H1 (cell line): ENCODE measurements at regions not wholly inside any gene's neighbourhood (a gene's known extent, or its start where the extent isn't known, plus 50 kb on each side); places are given as distances from the start of the nearest gene placed in this dataset.

ENCODE experiments used
- CTCF ChIA-PET: fragments of 300-600 bp; sonication (Branson Sonifier 250); formaldehyde crosslinking; loops from one replicate; lab custom pipeline; 2021; ENCODE audit not compliant: partially characterized antibody; lab: Charles Lee
- POLR2A ChIA-PET: fragments of 300-600 bp; sonication (Branson Sonifier 250); formaldehyde crosslinking; loops from one replicate; lab custom pipeline; 2021; ENCODE audit warnings: inconsistent platforms; ENCODE audit not compliant: partially characterized antibody; lab: Charles Lee
- DNase-seq, 2 experiments: peaks; one replicate each; pipeline versions ENCODE4 v3.0.0 to v3.0.0-alpha.2; 2010 to 2022; ENCODE audit warnings: low spot score in 2 of 2, low read depth in 1 of 2, mixed read lengths in 1 of 2
- FAIRE-seq: peaks from 2 replicates; lab custom pipeline; 2011; peaks lifted over from hg19 to GRCh38; lab: Jason Lieb, UNC
- H2AFZ ChIP-seq: 2 replicates; pipeline ENCODE4 v1.8.1; 2012; ENCODE audit warnings: low read length, inconsistent platforms
- H2AK5ac ChIP-seq: 2 replicates; pipeline ENCODE4 v1.6.1; 2013; ENCODE audit warnings: low read depth, low read length
- H2BK120ac ChIP-seq: replicated peaks from 2 replicates; pipeline ENCODE3; 2013; ENCODE audit warnings: low read depth, low read length, inconsistent platforms
- H2BK12ac ChIP-seq: 2 replicates; pipeline ENCODE4 v1.6.1; 2013; ENCODE audit warnings: low read depth, low read length
- H2BK15ac ChIP-seq: 2 replicates; pipeline ENCODE4 v1.6.1; 2013; ENCODE audit warnings: low read length
- H2BK20ac ChIP-seq: 2 replicates; pipeline ENCODE4 v1.6.1; 2013; ENCODE audit warnings: low read length
- H2BK5ac ChIP-seq: 2 replicates; pipeline ENCODE4 v1.6.1; 2013; ENCODE audit warnings: low read depth, low read length
- H3K14ac ChIP-seq: 2 replicates; pipeline ENCODE4 v1.6.1; 2013; ENCODE audit warnings: inconsistent platforms; ENCODE audit not compliant: insufficient read length
- H3K18ac ChIP-seq: 2 replicates; pipeline ENCODE4 v1.6.1; 2013; ENCODE audit warnings: low read length; ENCODE audit errors: extremely low read depth
- H3K23ac ChIP-seq: 2 replicates; pipeline ENCODE4 v1.6.1; 2013; ENCODE audit warnings: inconsistent platforms; ENCODE audit not compliant: insufficient read length
- H3K23me2 ChIP-seq: 2 replicates; pipeline ENCODE4 v1.6.1; 2013; ENCODE audit warnings: low read depth, low read length
- H3K27ac ChIP-seq: 2 replicates; pipeline ENCODE4 v1.6.1; 2011; ENCODE audit warnings: low read depth, low read length, inconsistent platforms
- H3K27me3 ChIP-seq, 4 experiments: replicated peaks in 1 of 4; 1 replicate in 1 of 4; 2 replicates in 3 of 4; pipeline versions ENCODE4 v1.6.1 to v1.8.1; 2011 to 2013; ENCODE audit warnings: low read length in 3 of 4, mild to moderate bottlenecking in 3 of 4, inconsistent platforms in 2 of 4, mixed read lengths in 2 of 4, moderate library complexity in 1 of 4; ENCODE audit not compliant: control insufficient read depth in 3 of 4, insufficient read depth in 3 of 4; ENCODE audit errors: extremely low read depth in 1 of 4
- H3K36me3 ChIP-seq, 4 experiments: 2 replicates each; pipeline versions ENCODE4 v1.6.1 to v1.8.1; 2011 to 2013; ENCODE audit warnings: mild to moderate bottlenecking in 4 of 4, low read length in 3 of 4, moderate library complexity in 2 of 4, control low read depth in 1 of 4, inconsistent platforms in 1 of 4; ENCODE audit not compliant: insufficient read depth in 4 of 4, control insufficient read depth in 2 of 4
- H3K4ac ChIP-seq: replicated peaks from 2 replicates; pipeline ENCODE3; 2013; ENCODE audit warnings: low read length, low read depth, mixed read lengths, inconsistent platforms; ENCODE audit not compliant: insufficient read length
- H3K4me1 ChIP-seq, 4 experiments: replicated peaks in 1 of 4; 1 replicate in 1 of 4; 2 replicates in 3 of 4; pipeline versions ENCODE4 v1.6.1 to v1.8.1; 2011 to 2013; ENCODE audit warnings: low read length in 3 of 4, inconsistent platforms in 2 of 4, mixed read lengths in 1 of 4; ENCODE audit not compliant: insufficient read depth in 4 of 4, control insufficient read depth in 3 of 4
- H3K4me2 ChIP-seq, 2 experiments: 2 replicates each; pipeline versions ENCODE4 v1.6.1 to v1.8.1; 2011 to 2013; ENCODE audit warnings: low read depth in 2 of 2, low read length in 2 of 2, control low read depth in 1 of 2, inconsistent platforms in 1 of 2, mild to moderate bottlenecking in 1 of 2; ENCODE audit not compliant: insufficient read depth in 1 of 2
- H3K4me3 ChIP-seq, 4 experiments: fragments of 200-600, 300-600 bp in 1 of 4; sonication (generic), shearing (Covaris generic), sonication (Bioruptor Twin) in 1 of 4; 2 replicates each; pipeline versions ENCODE4 v1.5.1 to v1.8.1; 2011 to 2016; ENCODE audit warnings: low read length in 4 of 4, low read depth in 3 of 4, control low read depth in 2 of 4, inconsistent platforms in 2 of 4, mild to moderate bottlenecking in 2 of 4, mixed read lengths in 1 of 4, moderate library complexity in 1 of 4; ENCODE audit not compliant: insufficient read depth in 2 of 4; ENCODE audit errors: extremely low read depth in 1 of 4
- H3K56ac ChIP-seq: replicated peaks from 2 replicates; pipeline ENCODE3; 2013; ENCODE audit warnings: low read depth, mild to moderate bottlenecking, mixed read lengths, low read length, inconsistent platforms; ENCODE audit not compliant: insufficient read length
- H3K79me1 ChIP-seq: 2 replicates; pipeline ENCODE4 v1.6.1; 2013; ENCODE audit warnings: low read depth, low read length, control low read depth
- H3K79me2 ChIP-seq, 2 experiments: 2 replicates each; pipeline versions ENCODE4 v1.6.1 to v1.8.1; 2012 to 2013; ENCODE audit warnings: low read length in 2 of 2, mild to moderate bottlenecking in 2 of 2, inconsistent platforms in 1 of 2; ENCODE audit not compliant: insufficient read depth in 2 of 2, control insufficient read depth in 1 of 2
- H3K9ac ChIP-seq, 4 experiments: replicated peaks in 1 of 4; 1 replicate in 1 of 4; 2 replicates in 3 of 4; pipeline versions ENCODE4 v1.6.1 to v1.8.1; 2011 to 2013; ENCODE audit warnings: low read depth in 3 of 4, low read length in 3 of 4, control low read depth in 2 of 4, mild to moderate bottlenecking in 2 of 4, moderate library complexity in 2 of 4, inconsistent platforms in 1 of 4; ENCODE audit errors: extremely low read depth in 1 of 4
- H3K9me3 ChIP-seq, 2 experiments: 2 replicates each; pipeline versions ENCODE4 v1.6.1 to v1.8.1; 2012 to 2013; ENCODE audit warnings: mild to moderate bottlenecking in 2 of 2, moderate library complexity in 2 of 2, control low read depth in 1 of 2, inconsistent platforms in 1 of 2, low read depth in 1 of 2, low read length in 1 of 2, mixed read lengths in 1 of 2; ENCODE audit not compliant: insufficient read depth in 2 of 2
- H4K20me1 ChIP-seq, 2 experiments: replicated peaks in 1 of 2; 2 replicates each; pipeline versions ENCODE3 to v1.8.1; 2011 to 2013; ENCODE audit warnings: inconsistent platforms in 2 of 2, low read length in 2 of 2, mild to moderate bottlenecking in 1 of 2; ENCODE audit not compliant: insufficient read depth in 2 of 2, control insufficient read depth in 1 of 2
- H4K5ac ChIP-seq: 2 replicates; pipeline ENCODE4 v1.6.1; 2013; ENCODE audit warnings: low read length, low read depth, mixed read lengths, inconsistent platforms; ENCODE audit not compliant: insufficient read length
- H4K8ac ChIP-seq: 2 replicates; pipeline ENCODE4 v1.8.0; 2013; ENCODE audit warnings: mild to moderate bottlenecking, moderate library complexity, low read length, inconsistent platforms; ENCODE audit not compliant: insufficient read depth; ENCODE audit errors: extremely low read depth
- H4K91ac ChIP-seq: replicated peaks from 2 replicates; pipeline ENCODE3; 2013; ENCODE audit warnings: low read length, mixed read lengths, inconsistent platforms; ENCODE audit not compliant: insufficient read length
- GABPA ChIP-seq: IDR thresholded peaks from 2 replicates; pipeline ENCODE4 v1.6.1; 2011; ENCODE audit warnings: mild to moderate bottlenecking, low read length, moderate library complexity, borderline replicate concordance; ENCODE audit not compliant: insufficient read depth
- KDM4A ChIP-seq: IDR thresholded peaks from one replicate; pipeline ENCODE4 v1.7.1; 2012; ENCODE audit warnings: low read depth, mild to moderate bottlenecking, moderate library complexity, low read length, inconsistent platforms; ENCODE audit not compliant: severe bottlenecking
- NRF1 ChIP-seq: IDR thresholded peaks from 2 replicates; pipeline ENCODE4 v1.6.1; 2011; ENCODE audit warnings: mild to moderate bottlenecking, low read depth, low read length, improper control_type of control experiment
- POU5F1 ChIP-seq: IDR thresholded peaks from 2 replicates; pipeline ENCODE4 v1.6.1; 2011; ENCODE audit warnings: low read depth, mild to moderate bottlenecking, low read length, moderate library complexity
- SRF ChIP-seq: IDR thresholded peaks from 2 replicates; pipeline ENCODE4 v1.6.1; 2011; ENCODE audit warnings: mild to moderate bottlenecking, low read depth, low read length, moderate library complexity

GRCh38 chr16:13816701-13817100, 103.3 kb upstream of the ERCC4 start:
- no peak overlapping the region for H3K14ac ChIP-seq
- CTCF ChIA-PET, result interaction anchor here (0.9 kb wide), 1 partner anchor 14 kb away, joined by 3 read pairs; no protein-coding TSS in a partner anchor
- no peak overlapping the region for H2BK12ac ChIP-seq

More at GRCh38 chr16:13816701-13817100, 103.3 kb upstream of the ERCC4 start:
- H3K27me3 ChIP-seq, result no peaks in the 10 kb centered on the region
- no peaks in the 10 kb centered on the region; the same call in 1 of the 2 replicates for H3K23me2 ChIP-seq
- no peak overlapping the region for H4K91ac ChIP-seq
- H4K5ac ChIP-seq, result no peak overlapping the region
- H2BK15ac ChIP-seq, result no peak overlapping the region
- H3K27ac ChIP-seq, result no peak overlapping the region
- TF ChIP-seq NRF1 (no peak), POU5F1 (no peak), KDM4A (no peak), GABPA (no peak), SRF (no peak)
- H2AK5ac ChIP-seq, result no peak overlapping the region
- H3K4me2 ChIP-seq, result no peak overlapping the region
- POLR2A ChIA-PET, result no interaction called here
- no peak overlapping the region for H3K23ac ChIP-seq
- FAIRE-seq, result no peak
- H3K4me1 ChIP-seq, result no peaks in the 10 kb centered on the region
- no peak overlapping the region for H3K4me3 ChIP-seq
- no peak overlapping the region for H3K9ac ChIP-seq
- H2AFZ ChIP-seq, result no peak overlapping the region
- H3K36me3 ChIP-seq, result no peaks in the 10 kb centered on the region
- H2BK20ac ChIP-seq, result no peak overlapping the region
- H3K79me1 ChIP-seq, result no peaks in the 10 kb centered on the region
- no peak overlapping the region for H4K8ac ChIP-seq
- H3K4ac ChIP-seq, result no peak overlapping the region
- no peaks in the 10 kb centered on the region for H3K9me3 ChIP-seq
- no peak overlapping the region for H3K18ac ChIP-seq
- H4K20me1 ChIP-seq, result no peaks in the 10 kb centered on the region
- no peak for DNase-seq
- H2BK5ac ChIP-seq, result no peak overlapping the region
- no peaks in the 10 kb centered on the region for H3K79me2 ChIP-seq
- H3K56ac ChIP-seq, result no peak overlapping the region
- H2BK120ac ChIP-seq, result no peak overlapping the region
